B cell (primary cell): ENCODE measurements at regions not wholly inside any gene's neighbourhood (a gene's known extent, or its start where the extent isn't known, plus 50 kb on each side); places are given as distances from the start of the nearest gene placed in this dataset.

Experiments used
- CTCF ChIP-seq: fragments of 200-600 bp; IDR thresholded peaks from one replicate; pipeline ENCODE4 v1.8.0; 2022; ENCODE audit warnings: antibody characterized with exemption, mild to moderate bottlenecking
- EZH2 ChIP-seq: IDR thresholded peaks from 2 replicates; pipeline ENCODE4 v1.6.1; 2012; ENCODE audit warnings: borderline replicate concordance, low read depth, mild to moderate bottlenecking, moderate library complexity, low read length; ENCODE audit not compliant: insufficient read depth, poor library complexity, severe bottlenecking

- TF ChIP-seq CTCF (no peak), EZH2 (no peak)
Measured at GRCh38 chr9:78439866-78440830, 143.2 kb downstream of the PSAT1 start.
